HG03139 (cell line): ENCODE measurements at regions not wholly inside any gene's neighbourhood (a gene's known extent, or its start where the extent isn't known, plus 50 kb on each side); places are given as distances from the start of the nearest gene placed in this dataset.

ENCODE experiments used
- ATAC-seq: cut with Tn5 transposase; IDR thresholded peaks from one replicate; pipeline ENCODE4 v1.9.1; 2021; ENCODE audit not compliant: unreplicated experiment

- no peak for ATAC-seq
These were observed 50.0 kb upstream of the BET1 start for GRCh38 chr7:94054130-94054529.

GRCh38 chr7:94055963-94056362 lies 51.8 kb upstream of the BET1 start:
- no peak for ATAC-seq

GRCh38 chr7:94056796-94057207 lies 52.6 kb upstream of the BET1 start:
- no peak for ATAC-seq

- ATAC-seq, result no peak
These were observed 53.8 kb upstream of the BET1 start for GRCh38 chr7:94057955-94058354.

- peak; percentile 42 for ATAC-seq
These were observed 55.6 kb upstream of the BET1 start for GRCh38 chr7:94059746-94060145.

- ATAC-seq, result no peak
These were observed 56.6 kb upstream of the BET1 start for GRCh38 chr7:94060752-94061151.

- no peak for ATAC-seq
These were observed 57.2 kb upstream of the BET1 start for GRCh38 chr7:94061326-94061725.

GRCh38 chr7:94062372-94062771 lies 58.2 kb upstream of the BET1 start:
- no peak for ATAC-seq

- no peak for ATAC-seq
These were observed 60.5 kb upstream of the BET1 start for GRCh38 chr7:94064541-94065191.

- no peak for ATAC-seq
These were observed 62.9 kb upstream of the BET1 start for GRCh38 chr7:94067047-94067446.

- ATAC-seq, result no peak
These were observed 63.4 kb upstream of the BET1 start for GRCh38 chr7:94067506-94067905.

- ATAC-seq, result no peak
These were observed 65.1 kb upstream of the BET1 start for GRCh38 chr7:94069162-94069739.

- ATAC-seq, result no peak
These were observed 76.4 kb upstream of the BET1 start for GRCh38 chr7:94080551-94080950.

- ATAC-seq, result no peak
These were observed 78.0 kb upstream of the BET1 start for GRCh38 chr7:94082126-94082525.

GRCh38 chr7:94087664-94088352 lies 83.7 kb upstream of the BET1 start:
- peak; percentile 97 for ATAC-seq

GRCh38 chr7:94088560-94088959 lies 84.4 kb upstream of the BET1 start:
- ATAC-seq, result no peak

- ATAC-seq, result no peak
These were observed 85.7 kb upstream of the BET1 start for GRCh38 chr7:94089806-94090205.

- no peak for ATAC-seq
These were observed 88.8 kb upstream of the BET1 start for GRCh38 chr7:94092980-94093379.

GRCh38 chr7:94094298-94094697 lies 90.1 kb upstream of the BET1 start:
- no peak for ATAC-seq

GRCh38 chr7:94095316-94096009 lies 91.3 kb upstream of the BET1 start:
- ATAC-seq, result no peak

- no peak for ATAC-seq
These were observed 95.5 kb upstream of the BET1 start for GRCh38 chr7:94099679-94100078.
